ENCODE measurements at regions not wholly inside any gene's neighbourhood (a gene's known extent, or its start where the extent isn't known, plus 50 kb on each side); places are given as distances from the start of the nearest gene placed in this dataset.
"Not testable (repeated sequence)": the region's sequence is repeated elsewhere in the genome, so short reads cannot be mapped to it uniquely, and the experiment has no call there.

- no peak for DNase-seq
These were observed 1496.5 kb downstream of the FAM181B start for GRCh38 chr11:81237139-81237538.

- not testable (repeated sequence) for DNase-seq
These were observed 1506.3 kb downstream of the FAM181B start for GRCh38 chr11:81227409-81227808.

GRCh38 chr11:81224396-81224795 lies 1509.3 kb downstream of the FAM181B start:
- DNase-seq: no peak

GRCh38 chr11:81222491-81222890 lies 1511.2 kb downstream of the FAM181B start:
- DNase-seq: no peak

GRCh38 chr11:81220146-81220895 lies 1513.3 kb downstream of the FAM181B start:
- no peak for DNase-seq

- DNase-seq: no peak
These were observed 1514.0 kb downstream of the FAM181B start for GRCh38 chr11:81219661-81220060.

- no peak for DNase-seq
These were observed 1515.2 kb downstream of the FAM181B start for GRCh38 chr11:81218440-81218839.

GRCh38 chr11:81211050-81211449 lies 1522.6 kb downstream of the FAM181B start:
- no peak for DNase-seq

- no peak for DNase-seq
These were observed 1526.1 kb downstream of the FAM181B start for GRCh38 chr11:81207421-81208054.

- no peak for DNase-seq
These were observed 1529.8 kb downstream of the FAM181B start for GRCh38 chr11:81203876-81204275.

- no peak for DNase-seq
These were observed 1536.3 kb downstream of the FAM181B start for GRCh38 chr11:81197396-81197795.

- no peak for DNase-seq
These were observed 1541.1 kb downstream of the FAM181B start for GRCh38 chr11:81192516-81192915.

- no peak for DNase-seq
These were observed 1543.1 kb downstream of the FAM181B start for GRCh38 chr11:81190546-81190945.

GRCh38 chr11:81187033-81187432 lies 1546.6 kb downstream of the FAM181B start:
- DNase-seq: not testable (repeated sequence)

GRCh38 chr11:81174646-81175330 lies 1558.9 kb downstream of the FAM181B start:
- DNase-seq: no peak

GRCh38 chr11:81165164-81165563 lies 1568.5 kb downstream of the FAM181B start:
- no peak for DNase-seq

GRCh38 chr11:81159900-81160299 lies 1573.8 kb downstream of the FAM181B start:
- no peak for DNase-seq

GRCh38 chr11:81135570-81135969 lies 1598.1 kb downstream of the FAM181B start:
- DNase-seq: no peak

- no peak for DNase-seq
These were observed 1604.0 kb downstream of the FAM181B start for GRCh38 chr11:81129618-81130017.

GRCh38 chr11:81112718-81113117 lies 1620.9 kb downstream of the FAM181B start:
- no peak for DNase-seq

- no peak for DNase-seq
These were observed 1629.6 kb downstream of the FAM181B start for GRCh38 chr11:81104051-81104450.

GRCh38 chr11:81098471-81098870 lies 1635.2 kb downstream of the FAM181B start:
- DNase-seq: no peak

GRCh38 chr11:81092522-81092921 lies 1641.1 kb downstream of the FAM181B start:
- no peak for DNase-seq

GRCh38 chr11:81089242-81089641 lies 1644.4 kb downstream of the FAM181B start:
- DNase-seq: no peak

Data from activated CD8-positive, alpha-beta memory T cell treated with anti-CD3 and anti-CD28 coated beads, Interleukin-2, amount 50 U/mL, for 4 hours (primary cell).